AG10803 (cell line): ENCODE measurements at regions not wholly inside any gene's neighbourhood (a gene's known extent, or its start where the extent isn't known, plus 50 kb on each side); places are given as distances from the start of the nearest gene placed in this dataset.
"Not testable (repeated sequence)": the region's sequence is repeated elsewhere in the genome, so short reads cannot be mapped to it uniquely, and the experiment has no call there.

Source experiments
- DNase-seq: peaks from one replicate; pipeline ENCODE4 v3.0.0; 2010; ENCODE audit warnings: low read depth
- H3K4me3 ChIP-seq: 2 replicates; pipeline ENCODE4 v1.5.1; 2011; ENCODE audit warnings: mild to moderate bottlenecking, low read length, control low read depth
- CTCF ChIP-seq: conservative IDR thresholded peaks from 2 replicates; pipeline ENCODE4 v1.5.1; 2011; ENCODE audit warnings: mild to moderate bottlenecking, low read length, control low read depth, inconsistent platforms

GRCh38 chr3:137148917-137149316 lies 191.1 kb downstream of the IL20RB start:
- no peak for DNase-seq
- TF ChIP-seq CTCF: no peak
- no peak overlapping the region for H3K4me3 ChIP-seq

DNA sequence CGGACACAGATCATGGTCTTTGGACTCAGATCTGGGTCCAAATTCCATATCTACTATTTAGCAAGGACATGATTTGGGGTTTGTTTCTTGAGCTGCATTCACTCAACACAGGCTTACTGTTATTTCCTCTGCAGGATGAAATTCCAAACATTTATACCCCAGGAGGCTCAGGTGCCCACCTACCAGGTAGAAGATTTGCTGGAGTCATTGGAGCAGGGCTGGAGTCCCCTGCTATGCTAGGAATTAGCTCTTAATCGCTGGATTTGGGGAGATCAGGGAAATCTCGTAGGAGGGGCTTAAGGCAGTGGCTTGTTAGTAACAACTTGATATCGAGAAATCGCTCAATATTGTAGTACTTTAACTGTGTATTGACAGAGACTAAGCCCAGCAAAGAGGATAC lies 193.0 kb downstream of the IL20RB start:
- no peak for TF ChIP-seq CTCF
- H3K4me3 ChIP-seq: no peak overlapping the region
- no peak for DNase-seq

GRCh38 chr3:137153046-137153445 lies 195.3 kb downstream of the IL20RB start:
- H3K4me3 ChIP-seq, DNase-seq: not testable (repeated sequence)

DNA sequence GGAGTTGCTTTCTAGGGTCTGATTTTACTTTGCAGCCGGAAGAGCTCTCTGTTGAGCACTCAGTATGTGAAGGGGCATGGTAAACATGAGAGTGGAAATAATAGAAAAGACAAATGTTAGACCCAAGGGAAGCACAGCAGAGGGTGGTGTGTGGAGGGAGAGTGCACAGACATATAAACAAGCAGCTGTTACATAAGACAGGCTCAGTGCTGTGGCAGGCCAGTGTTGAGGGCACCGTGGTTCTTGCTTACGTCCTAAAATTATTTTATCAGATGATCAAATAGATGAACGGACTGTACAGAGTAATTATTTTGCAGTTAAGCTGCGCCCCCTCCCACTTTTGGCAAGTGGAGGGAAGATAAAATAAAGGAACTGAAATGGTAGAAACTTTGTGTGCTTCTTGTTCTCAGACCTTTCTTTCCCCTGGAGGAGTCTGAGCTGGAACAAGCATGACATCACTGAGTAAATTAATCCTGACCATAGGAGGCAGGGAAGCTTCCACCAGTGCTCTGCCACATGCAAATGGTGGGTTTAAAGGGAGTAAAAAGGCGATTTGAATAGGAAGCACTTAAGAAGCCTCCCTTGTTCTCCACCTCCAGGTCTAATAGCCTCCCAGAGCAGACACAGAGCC lies 205.6 kb downstream of the IL20RB start:
- no peak for TF ChIP-seq CTCF
- no peak for DNase-seq
- H3K4me3 ChIP-seq: no peak overlapping the region

GRCh38 chr3:137163958-137164357 lies 206.2 kb downstream of the IL20RB start:
- TF ChIP-seq CTCF: no peak
- DNase-seq: no peak
- no peak overlapping the region for H3K4me3 ChIP-seq

GRCh38 chr3:137165117-137165806 lies 207.5 kb downstream of the IL20RB start:
- DNase-seq: peak; percentile 15
- TF ChIP-seq CTCF: no peak
- H3K4me3 ChIP-seq: no peak overlapping the region

DNA sequence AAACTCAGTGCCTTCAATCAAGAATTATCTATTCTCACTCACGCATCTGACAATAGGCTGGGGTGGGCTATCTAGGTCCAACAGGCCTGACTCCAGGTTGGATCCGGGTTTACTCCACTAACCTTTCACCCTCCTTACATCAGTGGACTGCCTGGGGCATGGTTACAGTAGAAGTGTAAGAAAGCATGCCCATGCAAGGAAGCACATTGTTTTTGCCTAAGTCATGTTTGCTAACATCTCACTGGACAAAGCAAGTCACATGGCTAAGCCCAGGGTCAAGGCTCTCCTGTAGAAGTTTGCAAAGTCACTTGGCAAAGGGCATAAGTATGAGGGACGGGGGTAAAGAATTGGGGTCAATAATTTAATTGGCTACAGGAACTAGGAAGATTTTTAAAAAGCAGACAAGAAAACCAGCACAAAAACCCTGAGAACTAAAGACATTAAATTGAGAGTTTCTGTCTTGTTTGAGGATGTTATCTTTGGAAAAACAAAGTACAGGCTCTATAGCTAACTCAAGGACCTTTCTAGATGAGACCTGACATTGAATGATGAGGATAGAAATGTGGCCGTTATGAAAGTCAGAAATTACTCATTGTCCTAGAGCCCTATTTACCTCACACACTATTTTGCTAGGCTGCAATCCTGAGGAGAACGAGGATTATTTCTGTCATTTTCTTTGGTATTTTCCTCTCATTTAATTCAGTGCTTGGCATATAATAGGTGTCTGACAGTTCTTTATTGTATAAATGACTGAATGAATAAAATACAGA lies 214.2 kb downstream of the IL20RB start:
- DNase-seq: no peak
- no peak overlapping the region for H3K4me3 ChIP-seq
- no peak for TF ChIP-seq CTCF
